Suprapubic skin (tissue), 4 donors: ENCODE measurements at regions not wholly inside any gene's neighbourhood (a gene's known extent, or its start where the extent isn't known, plus 50 kb on each side); places are given as distances from the start of the nearest gene placed in this dataset.

ENCODE experiments used
- CTCF ChIP-seq, 2 donors: fragments of 200-600 bp in 1 of 2; fragments of 450-650 bp in 1 of 2; sonication (generic) in 1 of 2; IDR thresholded peaks; one replicate each; pipeline ENCODE4 v1.5.1; 2016 to 2019; ENCODE audit warnings: antibody characterized with exemption in 2 of 2, mild to moderate bottlenecking in 1 of 2, moderate library complexity in 1 of 2
- POLR2A ChIP-seq, 2 donors: fragments of 450-650 bp; IDR thresholded peaks; one replicate each; pipeline ENCODE4 v1.6.1; 2017; ENCODE audit warnings: antibody characterized with exemption in 2 of 2, mild to moderate bottlenecking in 2 of 2, moderate library complexity in 2 of 2
- POLR2AphosphoS5 ChIP-seq, 3 donors: sonication (generic); formaldehyde crosslinking; IDR thresholded peaks; one replicate each; pipeline ENCODE4 v1.6.1; 2017; ENCODE audit warnings: antibody characterized with exemption in 3 of 3

DNA sequence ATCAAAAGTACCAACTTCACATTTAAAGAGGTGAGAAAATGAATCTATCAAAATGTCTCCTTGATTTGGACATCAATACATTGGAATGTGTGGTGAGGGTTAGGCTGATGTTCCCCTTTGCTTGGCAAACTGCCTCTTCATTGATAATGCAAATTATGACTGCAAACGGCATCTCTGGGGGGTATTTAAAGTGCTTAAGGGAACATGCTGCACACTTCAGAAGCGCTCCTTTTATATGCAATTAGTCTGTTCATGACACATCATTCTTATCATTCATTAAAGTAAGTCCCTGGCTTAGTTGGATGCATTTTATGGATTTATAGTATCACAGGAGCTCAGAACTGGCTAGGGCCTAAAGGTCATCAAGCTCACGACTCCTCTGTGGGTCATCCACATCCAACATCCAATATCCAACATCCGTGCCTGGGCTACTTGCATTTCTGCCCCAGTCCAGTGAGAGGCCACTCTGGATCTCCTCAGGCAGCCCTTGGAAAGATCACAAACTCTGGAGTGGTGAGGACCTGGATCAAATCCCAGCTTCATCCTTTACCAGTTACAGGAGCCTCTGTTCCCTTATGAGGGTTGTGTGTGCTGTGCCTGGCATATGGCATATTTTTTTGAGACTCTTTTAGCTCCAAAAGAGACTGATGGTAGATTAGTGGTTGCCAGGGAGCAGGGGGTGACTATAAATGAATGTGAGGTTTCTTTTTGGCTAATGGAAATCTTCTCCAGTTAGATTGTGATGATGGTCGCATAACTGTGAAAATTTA is 136.8 kb upstream of the FOXB1 start:
- TF ChIP-seq POLR2A (IDR thresholded peaks at IDR 0.05) (no peak), CTCF (IDR thresholded peaks at IDR 0.05) (no peak), POLR2AphosphoS5 (IDR thresholded peaks at IDR 0.05) (no peak)
